ENCODE measurements at regions not wholly inside any gene's neighbourhood (a gene's known extent, or its start where the extent isn't known, plus 50 kb on each side); places are given as distances from the start of the nearest gene placed in this dataset.

- Mint-ChIP-seq H3K9me3 (ENCODE audit: low read depth) (peaks cover 10% of the 10 kb centered on the region), H3K4me3 (ENCODE audit: unreplicated experiment) (no peak overlapping the region), H3K27ac (ENCODE audit: unreplicated experiment) (no peak overlapping the region), H3K4me1 (ENCODE audit: low read depth) (no peaks in the 10 kb centered on the region), H3K36me3 (ENCODE audit: low read depth) (no peaks in the 10 kb centered on the region), H3K27me3 (ENCODE audit: low read depth) (no peaks in the 10 kb centered on the region)
- no peak for DNase-seq (ENCODE audit: low spot score)
- TF ChIP-seq CTCF (IDR thresholded peaks at IDR 0.05) = no peak
Measured at GRCh38 chr2:180258041-180258537, 251.0 kb upstream of the CWC22 start.

GRCh38 chr2:180257247-180257646 lies 250.2 kb upstream of the CWC22 start:
- Mint-ChIP-seq H3K9me3 (ENCODE audit: low read depth) (peaks cover 10% of the 10 kb centered on the region), H3K4me3 (ENCODE audit: unreplicated experiment) (no peak overlapping the region), H3K4me1 (ENCODE audit: low read depth) (no peaks in the 10 kb centered on the region), H3K27ac (ENCODE audit: unreplicated experiment) (no peak overlapping the region), H3K27me3 (ENCODE audit: low read depth) (no peaks in the 10 kb centered on the region), H3K36me3 (ENCODE audit: low read depth) (no peaks in the 10 kb centered on the region)
- no peak for DNase-seq (ENCODE audit: low spot score)
- no peak for TF ChIP-seq CTCF (IDR thresholded peaks at IDR 0.05)

- H3K4me3 Mint-ChIP-seq (ENCODE audit: unreplicated experiment) = no peak overlapping the region
- no peak for TF ChIP-seq CTCF (IDR thresholded peaks at IDR 0.05)
- DNase-seq (ENCODE audit: low spot score) = no peak
- H3K36me3 Mint-ChIP-seq (ENCODE audit: low read depth) = no peaks in the 10 kb centered on the region
- H3K9me3 Mint-ChIP-seq (ENCODE audit: low read depth) = peaks cover 6% of the 10 kb centered on the region
- H3K27me3 Mint-ChIP-seq (ENCODE audit: low read depth) = no peaks in the 10 kb centered on the region
- H3K27ac Mint-ChIP-seq (ENCODE audit: unreplicated experiment) = no peak overlapping the region
- H3K4me1 Mint-ChIP-seq (ENCODE audit: low read depth) = no peaks in the 10 kb centered on the region
Measured at GRCh38 chr2:180255981-180256380, 248.9 kb upstream of the CWC22 start.

- Mint-ChIP-seq H3K4me1 (ENCODE audit: low read depth) (no peaks in the 10 kb centered on the region), H3K36me3 (ENCODE audit: low read depth) (no peaks in the 10 kb centered on the region)
- TF ChIP-seq CTCF (IDR thresholded peaks at IDR 0.05) = no peak
Measured at GRCh38 chr2:180254872-180255271, 247.8 kb upstream of the CWC22 start.

GRCh38 chr2:180247658-180248057 lies 240.6 kb upstream of the CWC22 start:
- DNase-seq (ENCODE audit: low spot score) = no peak
- no peak for TF ChIP-seq CTCF (IDR thresholded peaks at IDR 0.05)

More at GRCh38 chr2:180254872-180255271, 247.8 kb upstream of the CWC22 start:
- Mint-ChIP-seq H3K9me3 (ENCODE audit: low read depth) (peaks cover under 1% of the 10 kb centered on the region), H3K27me3 (ENCODE audit: low read depth) (no peaks in the 10 kb centered on the region), H3K27ac (ENCODE audit: unreplicated experiment) (no peak overlapping the region), H3K4me3 (ENCODE audit: unreplicated experiment) (no peak overlapping the region)
- DNase-seq (ENCODE audit: low spot score) = no peak

More at GRCh38 chr2:180247658-180248057, 240.6 kb upstream of the CWC22 start:
- Mint-ChIP-seq H3K4me1 (ENCODE audit: low read depth) (no peaks in the 10 kb centered on the region), H3K27me3 (ENCODE audit: low read depth) (peaks cover 2% of the 10 kb centered on the region), H3K36me3 (ENCODE audit: low read depth) (no peaks in the 10 kb centered on the region), H3K9me3 (ENCODE audit: low read depth) (no peaks in the 10 kb centered on the region), H3K27ac (ENCODE audit: unreplicated experiment) (no peak overlapping the region), H3K4me3 (ENCODE audit: unreplicated experiment) (no peak overlapping the region)
